Endothelial cell of umbilical vein (primary cell): ENCODE measurements at regions not wholly inside any gene's neighbourhood (a gene's known extent, or its start where the extent isn't known, plus 50 kb on each side); places are given as distances from the start of the nearest gene placed in this dataset.

Source experiments
- BruUV-seq: library from RNA; stranded (reverse); fragments of 400-500 nt; replicated peaks from 2 replicates; lab custom pipeline; 2021; lab: Mats Ljungman, UMichigan
- CTCF ChIA-PET: fragments of 300-600, 350-600 bp; sonication (Branson Sonifier 250); formaldehyde crosslinking; loops from one replicate; lab custom pipeline; 2021; ENCODE audit warnings: antibody characterized with exemption, inconsistent platforms; lab: Charles Lee
- POLR2A ChIA-PET: fragments of 300-600, 350-600 bp; sonication (Branson Sonifier 250); formaldehyde crosslinking; loops from one replicate; lab custom pipeline; 2021; ENCODE audit warnings: antibody characterized with exemption, inconsistent platforms; lab: Charles Lee
- DNase-seq: peaks from one replicate; pipeline ENCODE4 v3.0.0-alpha.2; 2011; ENCODE audit warnings: low read depth, low spot score
- FAIRE-seq: peaks from 2 replicates; lab custom pipeline; 2011; peaks lifted over from hg19 to GRCh38; lab: Jason Lieb, UNC
- H2AFZ ChIP-seq: 2 replicates; pipeline ENCODE4 v1.6.0; 2012; ENCODE audit warnings: low read depth, low read length, control low read depth, inconsistent platforms
- H3K27ac ChIP-seq: 2 replicates; pipeline ENCODE4 v1.5.1; 2011; ENCODE audit warnings: low read depth, mild to moderate bottlenecking, control low read depth, low read length, moderate library complexity; ENCODE audit not compliant: insufficient read depth
- H3K27me3 ChIP-seq, 2 experiments: 2 replicates each; pipeline versions ENCODE4 v1.6.0 to v1.6.1; 2011; ENCODE audit warnings: low read length in 2 of 2, mixed read lengths in 1 of 2; ENCODE audit not compliant: control insufficient read depth in 2 of 2, insufficient read depth in 2 of 2
- H3K36me3 ChIP-seq, 2 experiments: 2 replicates in 1 of 2; 3 replicates in 1 of 2; pipeline ENCODE4 v1.5.1; 2011; ENCODE audit warnings: low read length in 2 of 2, mild to moderate bottlenecking in 1 of 2, moderate library complexity in 1 of 2; ENCODE audit not compliant: control insufficient read depth in 2 of 2, insufficient read depth in 2 of 2; ENCODE audit errors: extremely low read depth in 1 of 2
- H3K4me1 ChIP-seq: 3 replicates; pipeline ENCODE4 v1.5.1; 2011; ENCODE audit warnings: mild to moderate bottlenecking, low read length; ENCODE audit not compliant: control insufficient read depth, insufficient read depth; ENCODE audit errors: extremely low read depth
- H3K4me2 ChIP-seq: 2 replicates; pipeline ENCODE4 v1.6.1; 2011; ENCODE audit warnings: low read length, control low read depth, mixed read lengths; ENCODE audit not compliant: insufficient read depth
- H3K4me3 ChIP-seq, 3 experiments: fragments of 200-600 bp in 1 of 3; sonication (generic), shearing (Covaris generic) in 1 of 3; replicated peaks in 1 of 3; 2 replicates each; pipeline ENCODE4 v1.5.1; 2011 to 2016; ENCODE audit warnings: control low read depth in 3 of 3, low read length in 3 of 3, mild to moderate bottlenecking in 2 of 3, inconsistent platforms in 1 of 3, low read depth in 1 of 3, moderate library complexity in 1 of 3; ENCODE audit not compliant: insufficient read depth in 1 of 3
- H3K79me2 ChIP-seq: 2 replicates; pipeline ENCODE4 v1.6.0; 2012; ENCODE audit warnings: low read length, inconsistent platforms; ENCODE audit not compliant: control insufficient read depth, insufficient read depth
- H3K9ac ChIP-seq: replicated peaks from 2 replicates; pipeline ENCODE3; 2011; ENCODE audit warnings: low read length, control low read depth; ENCODE audit not compliant: insufficient read depth; ENCODE audit errors: extremely low read depth
- H3K9me1 ChIP-seq: replicated peaks from 3 replicates; pipeline ENCODE4 v1.6.0; 2011; ENCODE audit warnings: mild to moderate bottlenecking, low read length; ENCODE audit not compliant: control insufficient read depth, insufficient read depth; ENCODE audit errors: extremely low read depth
- H3K9me3 ChIP-seq: replicated peaks from 2 replicates; pipeline ENCODE4 v1.5.1; 2012; ENCODE audit warnings: low read length, inconsistent platforms; ENCODE audit not compliant: control insufficient read depth, insufficient read depth
- H4K20me1 ChIP-seq: replicated peaks from 2 replicates; pipeline ENCODE3; 2011; ENCODE audit warnings: mild to moderate bottlenecking, low read length; ENCODE audit not compliant: control insufficient read depth, insufficient read depth; ENCODE audit errors: extremely low read depth
- GATA2 ChIP-seq: IDR thresholded peaks from 2 replicates; pipeline ENCODE4 v1.7.0; 2011; ENCODE audit warnings: low read depth, mild to moderate bottlenecking, moderate library complexity, mixed read lengths, low read length; ENCODE audit not compliant: insufficient read length, insufficient read depth
- JUN ChIP-seq: IDR thresholded peaks from 2 replicates; pipeline ENCODE4 v1.6.1; 2011; ENCODE audit warnings: borderline replicate concordance, low read depth; ENCODE audit not compliant: insufficient read length, insufficient read depth
- MYC ChIP-seq: IDR thresholded peaks from one replicate; pipeline ENCODE4 v1.6.1; 2011; ENCODE audit warnings: mild to moderate bottlenecking, low read depth, low read length
- POLR2A ChIP-seq: IDR thresholded peaks from 2 replicates; pipeline ENCODE4 v1.6.1; 2012; ENCODE audit warnings: low read depth, mild to moderate bottlenecking, control low read depth, low read length
- POLR2AphosphoS5 ChIP-seq: IDR thresholded peaks from 2 replicates; pipeline ENCODE4 v1.6.1; 2012; ENCODE audit warnings: low read depth, mild to moderate bottlenecking, control low read depth, low read length, moderate library complexity; ENCODE audit not compliant: insufficient read depth
- dilution Hi-C: fragments of 300-500 bp; cut with MboI; formaldehyde crosslinking; loops from one replicate; pipeline ENCODE4 v1.15.0; 2019; ENCODE audit warnings: low sequenced_read_pairs; ENCODE audit not compliant: extremely low pct_ligation_motif_present
- intact Hi-C: fragments of 100-400 bp; cut with micrococcal nuclease; formaldehyde crosslinking; loops from one replicate; pipeline ENCODE4 v1.10.0; 2022
- TF ChIP-seq, protein P1 (sequence below): IDR thresholded peaks from 2 replicates; pipeline ENCODE4 v1.6.1; 2011; ENCODE audit not compliant: insufficient read depth, insufficient read length

- Histone ChIP-seq H2AFZ (no peak overlapping the region), H3K9me3 (no peaks in the 10 kb centered on the region), H3K36me3 (no peaks in the 10 kb centered on the region), H3K4me1 (no peaks in the 10 kb centered on the region), H3K79me2 (no peaks in the 10 kb centered on the region), H3K9me1 (no peaks in the 10 kb centered on the region), H3K27ac (no peak overlapping the region), H3K4me2 (no peak overlapping the region), H3K4me3 (no peak overlapping the region), H4K20me1 (no peaks in the 10 kb centered on the region), H3K9ac (no peak overlapping the region), H3K27me3 (no peaks in the 10 kb centered on the region)
- DNase-seq = no peak
- no peak for TF ChIP-seq GATA2
- TF ChIP-seq, protein P1, sequence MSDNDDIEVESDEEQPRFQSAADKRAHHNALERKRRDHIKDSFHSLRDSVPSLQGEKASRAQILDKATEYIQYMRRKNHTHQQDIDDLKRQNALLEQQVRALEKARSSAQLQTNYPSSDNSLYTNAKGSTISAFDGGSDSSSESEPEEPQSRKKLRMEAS = no peak
- TF ChIP-seq POLR2AphosphoS5 = no peak
- no peak for TF ChIP-seq JUN
- TF ChIP-seq MYC = no peak
- POLR2A ChIA-PET = no interaction called here
- FAIRE-seq = no peak
- CTCF ChIA-PET = interaction anchor here (1.5 to 3.7 kb wide), 4 partner anchors 12 to 1008 kb away, joined by 4 to 14 read pairs (median 5); no protein-coding TSS in a partner anchor
- dilution Hi-C loops (no loop called here), intact Hi-C loops (loop anchor here (10.0 kb wide), 1 partner anchor 1009 kb away; no protein-coding TSS in a partner anchor)
- no TSS peak for BruUV-seq
Observed at GRCh38 chr6:54993948-54994347, 147.4 kb downstream of the FAM83B start.

DNA sequence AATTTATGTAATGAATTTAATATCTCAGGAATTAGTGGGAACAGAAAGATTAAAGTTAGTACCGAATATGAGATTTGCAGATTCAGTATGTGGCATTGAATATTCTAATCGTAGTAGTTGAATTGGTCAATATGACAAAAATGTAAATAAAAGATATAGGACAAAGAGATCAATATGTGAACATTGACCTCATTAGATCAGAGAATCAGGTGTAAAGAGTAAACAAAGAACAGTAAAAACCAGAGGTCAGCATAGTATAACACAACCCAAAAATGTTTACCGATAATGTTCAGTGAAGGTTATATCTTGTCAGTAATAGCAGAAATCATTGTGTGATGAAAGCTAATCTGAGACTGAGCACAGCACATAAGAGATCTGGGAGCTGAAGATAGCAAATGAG, 152.0 kb downstream of the FAM83B start:
- no TSS peak for BruUV-seq
- H4K20me1 ChIP-seq = no peaks in the 10 kb centered on the region
- DNase-seq (no peak), FAIRE-seq (no peak)
- TF ChIP-seq GATA2 = no peak
- no peak for TF ChIP-seq POLR2A
- no peak for TF ChIP-seq POLR2AphosphoS5
- TF ChIP-seq MYC = no peak
- H3K9me3 ChIP-seq = no peaks in the 10 kb centered on the region
- H3K79me2 ChIP-seq = no peaks in the 10 kb centered on the region
- CTCF ChIA-PET = no interaction called here
- no peak overlapping the region for H3K9ac ChIP-seq
- no peak overlapping the region for H3K4me2 ChIP-seq
- no peaks in the 10 kb centered on the region for H3K27me3 ChIP-seq
- H3K36me3 ChIP-seq = no peaks in the 10 kb centered on the region
- H3K4me3 ChIP-seq = no peak overlapping the region
- no peak overlapping the region for H2AFZ ChIP-seq
- intact Hi-C loops (loop anchor here (10.0 kb wide), 1 partner anchor 1014 kb away; no protein-coding TSS in a partner anchor), dilution Hi-C loops (no loop called here)
- H3K27ac ChIP-seq = no peak overlapping the region
- POLR2A ChIA-PET = no interaction called here
- H3K4me1 ChIP-seq = no peaks in the 10 kb centered on the region
- no peaks in the 10 kb centered on the region for H3K9me1 ChIP-seq
